ENCODE measurements at regions not wholly inside any gene's neighbourhood (a gene's known extent, or its start where the extent isn't known, plus 50 kb on each side); places are given as distances from the start of the nearest gene placed in this dataset.

GRCh38 chr17:79290726-79291125 lies 216.1 kb downstream of the ENGASE start:
- TF ChIP-seq CTCF (IDR thresholded peaks at IDR 0.05; ENCODE audit: low read depth, low read length), result no peak
- no peak for TF ChIP-seq MYC (IDR thresholded peaks at IDR 0.05; ENCODE audit: low read depth, low read length)
- no peak for TF ChIP-seq POLR2A (IDR thresholded peaks at IDR 0.05; ENCODE audit: extremely low read depth, insufficient read length)
